H1 (cell line): ENCODE measurements at regions not wholly inside any gene's neighbourhood (a gene's known extent, or its start where the extent isn't known, plus 50 kb on each side); places are given as distances from the start of the nearest gene placed in this dataset.

Experiments
- CTCF ChIA-PET: fragments of 300-600 bp; sonication (Branson Sonifier 250); formaldehyde crosslinking; loops from one replicate; lab custom pipeline; 2021; ENCODE audit not compliant: partially characterized antibody; lab: Charles Lee
- POLR2A ChIA-PET: fragments of 300-600 bp; sonication (Branson Sonifier 250); formaldehyde crosslinking; loops from one replicate; lab custom pipeline; 2021; ENCODE audit warnings: inconsistent platforms; ENCODE audit not compliant: partially characterized antibody; lab: Charles Lee
- DNase-seq, 2 experiments: peaks; one replicate each; pipeline versions ENCODE4 v3.0.0 to v3.0.0-alpha.2; 2010 to 2022; ENCODE audit warnings: low spot score in 2 of 2, low read depth in 1 of 2, mixed read lengths in 1 of 2
- FAIRE-seq: peaks from 2 replicates; lab custom pipeline; 2011; peaks lifted over from hg19 to GRCh38; lab: Jason Lieb, UNC
- H2AFZ ChIP-seq: 2 replicates; pipeline ENCODE4 v1.8.1; 2012; ENCODE audit warnings: low read length, inconsistent platforms
- H2AK5ac ChIP-seq: 2 replicates; pipeline ENCODE4 v1.6.1; 2013; ENCODE audit warnings: low read depth, low read length
- H2BK120ac ChIP-seq: replicated peaks from 2 replicates; pipeline ENCODE3; 2013; ENCODE audit warnings: low read depth, low read length, inconsistent platforms
- H2BK12ac ChIP-seq: 2 replicates; pipeline ENCODE4 v1.6.1; 2013; ENCODE audit warnings: low read depth, low read length
- H2BK15ac ChIP-seq: 2 replicates; pipeline ENCODE4 v1.6.1; 2013; ENCODE audit warnings: low read length
- H2BK20ac ChIP-seq: 2 replicates; pipeline ENCODE4 v1.6.1; 2013; ENCODE audit warnings: low read length
- H2BK5ac ChIP-seq: 2 replicates; pipeline ENCODE4 v1.6.1; 2013; ENCODE audit warnings: low read depth, low read length
- H3K14ac ChIP-seq: 2 replicates; pipeline ENCODE4 v1.6.1; 2013; ENCODE audit warnings: inconsistent platforms; ENCODE audit not compliant: insufficient read length
- H3K18ac ChIP-seq: 2 replicates; pipeline ENCODE4 v1.6.1; 2013; ENCODE audit warnings: low read length; ENCODE audit errors: extremely low read depth
- H3K23ac ChIP-seq: 2 replicates; pipeline ENCODE4 v1.6.1; 2013; ENCODE audit warnings: inconsistent platforms; ENCODE audit not compliant: insufficient read length
- H3K23me2 ChIP-seq: 2 replicates; pipeline ENCODE4 v1.6.1; 2013; ENCODE audit warnings: low read depth, low read length
- H3K27ac ChIP-seq: 2 replicates; pipeline ENCODE4 v1.6.1; 2011; ENCODE audit warnings: low read depth, low read length, inconsistent platforms
- H3K27me3 ChIP-seq, 4 experiments: replicated peaks in 1 of 4; 1 replicate in 1 of 4; 2 replicates in 3 of 4; pipeline versions ENCODE4 v1.6.1 to v1.8.1; 2011 to 2013; ENCODE audit warnings: low read length in 3 of 4, mild to moderate bottlenecking in 3 of 4, inconsistent platforms in 2 of 4, mixed read lengths in 2 of 4, moderate library complexity in 1 of 4; ENCODE audit not compliant: control insufficient read depth in 3 of 4, insufficient read depth in 3 of 4; ENCODE audit errors: extremely low read depth in 1 of 4
- H3K36me3 ChIP-seq, 4 experiments: 2 replicates each; pipeline versions ENCODE4 v1.6.1 to v1.8.1; 2011 to 2013; ENCODE audit warnings: mild to moderate bottlenecking in 4 of 4, low read length in 3 of 4, moderate library complexity in 2 of 4, control low read depth in 1 of 4, inconsistent platforms in 1 of 4; ENCODE audit not compliant: insufficient read depth in 4 of 4, control insufficient read depth in 2 of 4
- H3K4ac ChIP-seq: replicated peaks from 2 replicates; pipeline ENCODE3; 2013; ENCODE audit warnings: low read length, low read depth, mixed read lengths, inconsistent platforms; ENCODE audit not compliant: insufficient read length
- H3K4me1 ChIP-seq, 4 experiments: replicated peaks in 1 of 4; 1 replicate in 1 of 4; 2 replicates in 3 of 4; pipeline versions ENCODE4 v1.6.1 to v1.8.1; 2011 to 2013; ENCODE audit warnings: low read length in 3 of 4, inconsistent platforms in 2 of 4, mixed read lengths in 1 of 4; ENCODE audit not compliant: insufficient read depth in 4 of 4, control insufficient read depth in 3 of 4
- H3K4me2 ChIP-seq, 2 experiments: 2 replicates each; pipeline versions ENCODE4 v1.6.1 to v1.8.1; 2011 to 2013; ENCODE audit warnings: low read depth in 2 of 2, low read length in 2 of 2, control low read depth in 1 of 2, inconsistent platforms in 1 of 2, mild to moderate bottlenecking in 1 of 2; ENCODE audit not compliant: insufficient read depth in 1 of 2
- H3K4me3 ChIP-seq, 4 experiments: fragments of 200-600, 300-600 bp in 1 of 4; sonication (generic), shearing (Covaris generic), sonication (Bioruptor Twin) in 1 of 4; 2 replicates each; pipeline versions ENCODE4 v1.5.1 to v1.8.1; 2011 to 2016; ENCODE audit warnings: low read length in 4 of 4, low read depth in 3 of 4, control low read depth in 2 of 4, inconsistent platforms in 2 of 4, mild to moderate bottlenecking in 2 of 4, mixed read lengths in 1 of 4, moderate library complexity in 1 of 4; ENCODE audit not compliant: insufficient read depth in 2 of 4; ENCODE audit errors: extremely low read depth in 1 of 4
- H3K56ac ChIP-seq: replicated peaks from 2 replicates; pipeline ENCODE3; 2013; ENCODE audit warnings: low read depth, mild to moderate bottlenecking, mixed read lengths, low read length, inconsistent platforms; ENCODE audit not compliant: insufficient read length
- H3K79me1 ChIP-seq: 2 replicates; pipeline ENCODE4 v1.6.1; 2013; ENCODE audit warnings: low read depth, low read length, control low read depth
- H3K79me2 ChIP-seq, 2 experiments: 2 replicates each; pipeline versions ENCODE4 v1.6.1 to v1.8.1; 2012 to 2013; ENCODE audit warnings: low read length in 2 of 2, mild to moderate bottlenecking in 2 of 2, inconsistent platforms in 1 of 2; ENCODE audit not compliant: insufficient read depth in 2 of 2, control insufficient read depth in 1 of 2
- H3K9ac ChIP-seq, 4 experiments: replicated peaks in 1 of 4; 1 replicate in 1 of 4; 2 replicates in 3 of 4; pipeline versions ENCODE4 v1.6.1 to v1.8.1; 2011 to 2013; ENCODE audit warnings: low read depth in 3 of 4, low read length in 3 of 4, control low read depth in 2 of 4, mild to moderate bottlenecking in 2 of 4, moderate library complexity in 2 of 4, inconsistent platforms in 1 of 4; ENCODE audit errors: extremely low read depth in 1 of 4
- H3K9me3 ChIP-seq, 2 experiments: 2 replicates each; pipeline versions ENCODE4 v1.6.1 to v1.8.1; 2012 to 2013; ENCODE audit warnings: mild to moderate bottlenecking in 2 of 2, moderate library complexity in 2 of 2, control low read depth in 1 of 2, inconsistent platforms in 1 of 2, low read depth in 1 of 2, low read length in 1 of 2, mixed read lengths in 1 of 2; ENCODE audit not compliant: insufficient read depth in 2 of 2
- H4K20me1 ChIP-seq, 2 experiments: replicated peaks in 1 of 2; 2 replicates each; pipeline versions ENCODE3 to v1.8.1; 2011 to 2013; ENCODE audit warnings: inconsistent platforms in 2 of 2, low read length in 2 of 2, mild to moderate bottlenecking in 1 of 2; ENCODE audit not compliant: insufficient read depth in 2 of 2, control insufficient read depth in 1 of 2
- H4K5ac ChIP-seq: 2 replicates; pipeline ENCODE4 v1.6.1; 2013; ENCODE audit warnings: low read length, low read depth, mixed read lengths, inconsistent platforms; ENCODE audit not compliant: insufficient read length
- H4K8ac ChIP-seq: 2 replicates; pipeline ENCODE4 v1.8.0; 2013; ENCODE audit warnings: mild to moderate bottlenecking, moderate library complexity, low read length, inconsistent platforms; ENCODE audit not compliant: insufficient read depth; ENCODE audit errors: extremely low read depth
- H4K91ac ChIP-seq: replicated peaks from 2 replicates; pipeline ENCODE3; 2013; ENCODE audit warnings: low read length, mixed read lengths, inconsistent platforms; ENCODE audit not compliant: insufficient read length
- ATF3 ChIP-seq: IDR thresholded peaks from 2 replicates; pipeline ENCODE4 v1.6.1; 2011; ENCODE audit warnings: low read depth, mild to moderate bottlenecking, low read length; ENCODE audit not compliant: insufficient read depth
- CHD1 ChIP-seq: IDR thresholded peaks from 2 replicates; pipeline ENCODE4 v1.6.1; 2012; ENCODE audit warnings: low read depth, low read length, improper control_type of control experiment
- CREB1 ChIP-seq: IDR thresholded peaks from 2 replicates; pipeline ENCODE4 v1.6.1; 2012; ENCODE audit warnings: inconsistent platforms
- E2F6 ChIP-seq: IDR thresholded peaks from 2 replicates; pipeline ENCODE4 v1.6.1; 2012; ENCODE audit warnings: inconsistent platforms
- KDM1A ChIP-seq: fragments of 200-600, 300-600 bp; sonication (generic); IDR thresholded peaks from 2 replicates; pipeline ENCODE4 v1.7.1; 2016; ENCODE audit warnings: mild to moderate bottlenecking, low read length, borderline replicate concordance
- RAD21 ChIP-seq, 2 experiments: IDR thresholded peaks in 1 of 2; conservative IDR thresholded peaks in 1 of 2; 2 replicates each; pipeline ENCODE4 v1.6.1; 2011; ENCODE audit warnings: low read depth in 2 of 2, low read length in 2 of 2, improper control_type of control experiment in 1 of 2, inconsistent platforms in 1 of 2, mild to moderate bottlenecking in 1 of 2, moderate library complexity in 1 of 2
- RFX5 ChIP-seq: IDR thresholded peaks from 2 replicates; pipeline ENCODE4 v1.6.1; 2011; ENCODE audit warnings: low read depth, low read length, improper control_type of control experiment, borderline replicate concordance
- SP1 ChIP-seq: IDR thresholded peaks from 2 replicates; pipeline ENCODE4 v1.6.1; 2011; ENCODE audit warnings: low read depth, low read length
- SP4 ChIP-seq: IDR thresholded peaks from 2 replicates; pipeline ENCODE4 v1.6.1; 2012; ENCODE audit warnings: low read length, inconsistent platforms
- SUZ12 ChIP-seq: fragments of 200-600 bp; sonication (generic); IDR thresholded peaks from 2 replicates; pipeline ENCODE4 v1.6.1; 2012; ENCODE audit warnings: mild to moderate bottlenecking, inconsistent platforms, low read length, moderate library complexity, mixed read lengths
- TAF1 ChIP-seq: IDR thresholded peaks from 2 replicates; pipeline ENCODE4 v1.6.1; 2011; ENCODE audit warnings: mild to moderate bottlenecking, low read depth, low read length
- TAF7 ChIP-seq: optimal IDR thresholded peaks from 2 replicates; pipeline ENCODE3; 2011; ENCODE audit warnings: low read depth, mild to moderate bottlenecking, inconsistent platforms, low read length, moderate library complexity, borderline replicate concordance

DNA sequence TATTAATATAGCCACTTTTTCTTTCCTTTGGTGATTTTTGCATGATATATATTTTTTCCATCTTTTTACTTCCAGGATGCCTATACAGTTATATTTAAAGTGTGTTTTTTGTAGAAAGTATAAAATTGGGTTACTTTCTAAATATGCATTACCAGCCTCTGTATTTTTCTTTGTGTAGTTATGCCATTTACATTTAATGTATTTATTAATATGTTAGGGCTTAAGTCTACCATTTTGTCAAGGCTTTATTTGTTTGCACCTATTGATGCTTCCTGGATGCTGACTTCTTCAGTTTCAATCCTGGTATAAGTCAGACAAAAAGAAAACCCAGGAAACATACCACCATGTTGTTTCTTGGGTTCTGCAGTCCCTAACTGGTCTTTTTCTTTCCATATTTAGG, 911.1 kb upstream of the GOT2 start:
- no peak overlapping the region for H2AK5ac ChIP-seq
- no peak overlapping the region for H3K56ac ChIP-seq
- H4K91ac ChIP-seq = no peak overlapping the region
- ChIA-PET POLR2A (no interaction called here), CTCF (no interaction called here)
- H4K20me1 ChIP-seq = no peaks in the 10 kb centered on the region
- H3K79me1 ChIP-seq = no peaks in the 10 kb centered on the region
- H3K18ac ChIP-seq = no peak overlapping the region
- no peak overlapping the region for H4K5ac ChIP-seq
- H2BK15ac ChIP-seq = no peak overlapping the region
- H2BK20ac ChIP-seq = no peak overlapping the region
- no peak overlapping the region for H3K4me2 ChIP-seq
- H3K4me1 ChIP-seq = no peaks in the 10 kb centered on the region
- no peak overlapping the region for H4K8ac ChIP-seq
- no peaks in the 10 kb centered on the region for H3K23me2 ChIP-seq
- H3K4ac ChIP-seq = no peak overlapping the region
- H3K79me2 ChIP-seq = no peaks in the 10 kb centered on the region
- TF ChIP-seq ATF3 (no peak), SP1 (no peak), E2F6 (no peak), SP4 (no peak), CHD1 (no peak), KDM1A (no peak), CREB1 (no peak), RAD21 (IDR thresholded peaks at IDR 0.05 in 1 of 2, conservative IDR thresholded peaks at IDR 0.05 in 1 of 2; ENCODE audit: low read depth in 2 of 2, low read length in 2 of 2) (no peak), SUZ12 (no peak), TAF7 (no peak), TAF1 (no peak), RFX5 (no peak)
- no peak overlapping the region for H3K4me3 ChIP-seq
- peaks cover 3 to 8% of the 10 kb centered on the region in 2 experiments; a peak in 3 of 4 replicates for H3K9me3 ChIP-seq
- H3K23ac ChIP-seq = no peak overlapping the region
- H3K14ac ChIP-seq = no peak overlapping the region
- no peaks in the 10 kb centered on the region for H3K27me3 ChIP-seq
- H2BK5ac ChIP-seq = no peak overlapping the region
- no peaks in the 10 kb centered on the region for H3K36me3 ChIP-seq
- FAIRE-seq (no peak), DNase-seq (no peak)
- no peak overlapping the region for H2AFZ ChIP-seq
- H3K9ac ChIP-seq = no peak overlapping the region
- H2BK120ac ChIP-seq = no peak overlapping the region
- no peak overlapping the region for H2BK12ac ChIP-seq
- H3K27ac ChIP-seq = no peak overlapping the region
